ENCODE measurements at regions not wholly inside any gene's neighbourhood (a gene's known extent, or its start where the extent isn't known, plus 50 kb on each side); places are given as distances from the start of the nearest gene placed in this dataset.
A peak's percentile ranks its signal among the peaks of the same experiment; 100 is the strongest.
"Not testable (repeated sequence)": the region's sequence is repeated elsewhere in the genome, so short reads cannot be mapped to it uniquely, and the experiment has no call there.

- no peak for DNase-seq (ENCODE audit: low read depth)
- no peak overlapping the region for H3K4me3 ChIP-seq (ENCODE audit: low read depth, low read length)
- TF ChIP-seq CTCF (IDR thresholded peaks at IDR 0.05; ENCODE audit: low read depth, low read length, missing control alignments) = no peak
- in situ Hi-C loops (cut with HindIII; ENCODE audit: low sequenced_read_pairs) = no loop called here
Observed at GRCh38 chr7:121620206-121620605, 224.1 kb upstream of the FAM3C start.

GRCh38 chr7:121618182-121618581, 222.1 kb upstream of the FAM3C start:
- in situ Hi-C loops (cut with HindIII; ENCODE audit: low sequenced_read_pairs) = no loop called here
- TF ChIP-seq CTCF (IDR thresholded peaks at IDR 0.05; ENCODE audit: low read depth, low read length, missing control alignments) = no peak
- H3K4me3 ChIP-seq (ENCODE audit: low read depth, low read length) = no peak overlapping the region
- DNase-seq (ENCODE audit: low read depth) = no peak

GRCh38 chr7:121610243-121610642, 214.1 kb upstream of the FAM3C start:
- no peak for TF ChIP-seq CTCF (IDR thresholded peaks at IDR 0.05; ENCODE audit: low read depth, low read length, missing control alignments)
- in situ Hi-C loops (cut with HindIII; ENCODE audit: low sequenced_read_pairs) = no loop called here
- no peak overlapping the region for H3K4me3 ChIP-seq (ENCODE audit: low read depth, low read length)
- no peak for DNase-seq (ENCODE audit: low read depth)

GRCh38 chr7:121609208-121609607, 213.1 kb upstream of the FAM3C start:
- no peak for TF ChIP-seq CTCF (IDR thresholded peaks at IDR 0.05; ENCODE audit: low read depth, low read length, missing control alignments)
- no peak overlapping the region for H3K4me3 ChIP-seq (ENCODE audit: low read depth, low read length)
- in situ Hi-C loops (cut with HindIII; ENCODE audit: low sequenced_read_pairs) = no loop called here
- no peak for DNase-seq (ENCODE audit: low read depth)

- in situ Hi-C loops (cut with HindIII; ENCODE audit: low sequenced_read_pairs) = no loop called here
- TF ChIP-seq CTCF (IDR thresholded peaks at IDR 0.05; ENCODE audit: low read depth, low read length, missing control alignments) = no peak
- DNase-seq (ENCODE audit: low read depth) = no peak
- no peak overlapping the region for H3K4me3 ChIP-seq (ENCODE audit: low read depth, low read length)
Observed at GRCh38 chr7:121608785-121609184, 212.7 kb upstream of the FAM3C start.

GRCh38 chr7:121608183-121608582, 212.1 kb upstream of the FAM3C start:
- in situ Hi-C loops (cut with HindIII; ENCODE audit: low sequenced_read_pairs); DNase-seq (ENCODE audit: low read depth); H3K4me3 ChIP-seq (ENCODE audit: low read depth, low read length): not testable (repeated sequence)

- no peak overlapping the region for H3K4me3 ChIP-seq (ENCODE audit: low read depth, low read length)
- TF ChIP-seq CTCF (IDR thresholded peaks at IDR 0.05; ENCODE audit: low read depth, low read length, missing control alignments) = peak; percentile 24
- in situ Hi-C loops (cut with HindIII; ENCODE audit: low sequenced_read_pairs) = no loop called here
- peak; percentile 6 for DNase-seq (ENCODE audit: low read depth)
Observed at GRCh38 chr7:121605317-121605680, 209.2 kb upstream of the FAM3C start.
